SK-N-MC (cell line): ENCODE measurements at regions not wholly inside any gene's neighbourhood (a gene's known extent, or its start where the extent isn't known, plus 50 kb on each side); places are given as distances from the start of the nearest gene placed in this dataset.

Experiments
- EZH2 ChIP-seq: fragments of 200-600 bp; sonication (generic); IDR thresholded peaks from one replicate; pipeline ENCODE4 v1.6.1; 2017; ENCODE audit warnings: antibody characterized with exemption
- POLR2AphosphoS5 ChIP-seq: IDR thresholded peaks from 2 replicates; pipeline ENCODE4 v1.6.1; 2012; ENCODE audit warnings: mild to moderate bottlenecking, low read depth, low read length, borderline replicate concordance

DNA sequence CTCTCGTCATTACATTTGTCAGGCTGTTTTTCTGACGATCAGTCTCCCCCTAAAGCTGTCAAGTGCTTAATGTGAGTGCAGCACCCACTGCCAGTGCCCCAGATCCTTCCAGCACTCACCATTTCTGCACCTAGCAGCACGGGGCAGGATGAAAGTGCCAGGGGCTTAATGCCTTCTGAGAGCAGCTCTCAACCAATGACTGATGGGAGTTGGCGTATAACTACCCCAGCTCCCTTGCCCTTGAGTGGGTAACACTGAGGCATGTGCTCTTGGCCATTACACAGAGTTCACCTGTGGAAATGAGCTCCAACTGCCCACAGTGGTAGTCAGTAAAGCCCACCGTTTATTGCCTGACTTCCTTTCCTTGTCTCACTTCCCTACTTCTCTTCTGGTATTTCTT, 226.2 kb upstream of the BCOR start:
- TF ChIP-seq EZH2 (no peak), POLR2AphosphoS5 (no peak)
